Esophagus muscularis mucosa (tissue), 3 donors: ENCODE measurements at regions not wholly inside any gene's neighbourhood (a gene's known extent, or its start where the extent isn't known, plus 50 kb on each side); places are given as distances from the start of the nearest gene placed in this dataset.

Experiments
- EP300 ChIP-seq: sonication (generic); formaldehyde crosslinking; IDR thresholded peaks from one replicate; pipeline ENCODE4 v1.6.1; 2017; ENCODE audit warnings: antibody characterized with exemption
- TF ChIP-seq, protein P1 (sequence below), 3 experiments: fragments of 200-600 bp in 2 of 3; fragments of 450-650 bp in 1 of 3; sonication (generic) in 2 of 3; IDR thresholded peaks; one replicate each; pipeline ENCODE4 v1.5.1; 2017 to 2019; ENCODE audit warnings: antibody characterized with exemption in 3 of 3, mild to moderate bottlenecking in 2 of 3, moderate library complexity in 1 of 3

DNA sequence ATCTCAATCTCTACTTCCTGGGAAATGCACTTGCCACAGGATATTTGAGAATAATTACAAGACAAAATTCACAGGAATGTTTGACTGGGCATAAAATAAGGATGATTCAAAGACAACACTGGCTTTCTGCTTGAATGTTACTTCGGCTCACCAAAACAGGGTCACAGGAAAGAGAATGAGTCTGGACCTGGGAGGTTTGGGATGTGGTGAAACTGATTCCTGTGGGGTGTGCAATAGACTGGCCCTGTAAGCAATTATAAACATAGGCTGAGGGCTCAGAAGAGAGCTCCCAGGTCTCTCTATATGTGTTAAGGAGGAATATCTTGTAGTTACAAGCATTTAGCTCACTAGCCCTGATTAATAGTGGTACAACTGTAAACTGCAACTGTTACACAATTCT lies 613.9 kb upstream of the CELF2 start:
- TF ChIP-seq, protein P1, sequence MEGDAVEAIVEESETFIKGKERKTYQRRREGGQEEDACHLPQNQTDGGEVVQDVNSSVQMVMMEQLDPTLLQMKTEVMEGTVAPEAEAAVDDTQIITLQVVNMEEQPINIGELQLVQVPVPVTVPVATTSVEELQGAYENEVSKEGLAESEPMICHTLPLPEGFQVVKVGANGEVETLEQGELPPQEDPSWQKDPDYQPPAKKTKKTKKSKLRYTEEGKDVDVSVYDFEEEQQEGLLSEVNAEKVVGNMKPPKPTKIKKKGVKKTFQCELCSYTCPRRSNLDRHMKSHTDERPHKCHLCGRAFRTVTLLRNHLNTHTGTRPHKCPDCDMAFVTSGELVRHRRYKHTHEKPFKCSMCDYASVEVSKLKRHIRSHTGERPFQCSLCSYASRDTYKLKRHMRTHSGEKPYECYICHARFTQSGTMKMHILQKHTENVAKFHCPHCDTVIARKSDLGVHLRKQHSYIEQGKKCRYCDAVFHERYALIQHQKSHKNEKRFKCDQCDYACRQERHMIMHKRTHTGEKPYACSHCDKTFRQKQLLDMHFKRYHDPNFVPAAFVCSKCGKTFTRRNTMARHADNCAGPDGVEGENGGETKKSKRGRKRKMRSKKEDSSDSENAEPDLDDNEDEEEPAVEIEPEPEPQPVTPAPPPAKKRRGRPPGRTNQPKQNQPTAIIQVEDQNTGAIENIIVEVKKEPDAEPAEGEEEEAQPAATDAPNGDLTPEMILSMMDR (IDR thresholded peaks at IDR 0.05) = no peak
- no peak for TF ChIP-seq EP300
